ENCODE measurements at regions not wholly inside any gene's neighbourhood (a gene's known extent, or its start where the extent isn't known, plus 50 kb on each side); places are given as distances from the start of the nearest gene placed in this dataset.

GRCh38 chr2:196441527-196441926 is 198.0 kb upstream of the CCDC150 start:
- ChIA-PET RAD21 (ENCODE audit: low non-redundant PET in 1 of 2, low total read pairs in 2 of 2, uncharacterized antibody in 2 of 2, unreplicated experiment in 2 of 2) (no interaction called here), POLR2A (interaction anchor here (1.2 kb wide), 1 partner anchor 20 kb away, joined by 3 read pairs; no protein-coding TSS in a partner anchor), CTCF (no interaction called here)
- Histone ChIP-seq H3K9ac (ENCODE audit: low read length) (no peak overlapping the region), H4K20me1 (ENCODE audit: insufficient read depth) (no peaks in the 10 kb centered on the region), H3K79me2 (ENCODE audit: insufficient read depth, low read length) (no peaks in the 10 kb centered on the region), H3K27ac (ENCODE audit: low read depth, low read length) (no peak overlapping the region), H3K4me3 (replicated peaks in 1 of 2; ENCODE audit: low read depth in 1 of 2, low read length in 2 of 2) (no peak overlapping the region), H3K9me2 (ENCODE audit: insufficient read depth) (no peaks in the 10 kb centered on the region), H3K4me1 (ENCODE audit: control insufficient read depth in 1 of 2, insufficient read depth in 2 of 2, low read length in 2 of 2) (no peaks in the 10 kb centered on the region), H3K36me3 (ENCODE audit: control insufficient read depth in 1 of 2, insufficient read depth in 2 of 2, low read length in 2 of 2) (no peaks in the 10 kb centered on the region), H2AFZ (ENCODE audit: low read depth, low read length, poor library complexity, severe bottlenecking) (no peak overlapping the region), H3K4me2 (ENCODE audit: low read length) (no peak overlapping the region), H3K27me3 (ENCODE audit: insufficient read depth, low read length) (no peaks in the 10 kb centered on the region), H3K9me3 (ENCODE audit: control insufficient read depth in 1 of 2, insufficient read depth in 1 of 2, low read depth in 1 of 2, low read length in 2 of 2) (no peaks in the 10 kb centered on the region)
- no peak for TF ChIP-seq EGR1 (IDR thresholded peaks at IDR 0.05; ENCODE audit: low read depth)
- TF ChIP-seq YY1 (IDR thresholded peaks at IDR 0.05; ENCODE audit: extremely low read depth, insufficient replicate concordance, low read depth, low read length) = no peak
- TF ChIP-seq POLR2A (IDR thresholded peaks at IDR 0.05; ENCODE audit: borderline replicate concordance, extremely low read depth, insufficient read depth, insufficient read length) = no peak
- no peak for TF ChIP-seq POLR2AphosphoS5 (IDR thresholded peaks at IDR 0.05; ENCODE audit: low read depth, low read length)
- TF ChIP-seq JUND (IDR thresholded peaks at IDR 0.05) = no peak
- no peak for TF ChIP-seq FOSL1 (IDR thresholded peaks at IDR 0.05; ENCODE audit: low read depth)
- no peak for TF ChIP-seq SP1 (IDR thresholded peaks at IDR 0.05; ENCODE audit: low read depth)
- TF ChIP-seq CTCF (IDR thresholded peaks at IDR 0.05 in 2 of 3, conservative IDR thresholded peaks at IDR 0.05 in 1 of 3; ENCODE audit: borderline replicate concordance in 1 of 3, insufficient read depth in 1 of 3, low read depth in 2 of 3, low read length in 2 of 3) = no peak
- no peak for TF ChIP-seq SIN3A (IDR thresholded peaks at IDR 0.05; ENCODE audit: low read depth)
- no peak for TF ChIP-seq CBX3 (IDR thresholded peaks at IDR 0.05; ENCODE audit: low read depth)
- no peak for TF ChIP-seq ZBTB33 (IDR thresholded peaks at IDR 0.05; ENCODE audit: extremely low read depth, insufficient replicate concordance, low read length)
- TF ChIP-seq RAD21 (IDR thresholded peaks at IDR 0.05; ENCODE audit: low read depth) = no peak
- TF ChIP-seq SRF (IDR thresholded peaks at IDR 0.05; ENCODE audit: low read depth) = no peak
- TF ChIP-seq ELF1 (IDR thresholded peaks at IDR 0.05; ENCODE audit: borderline replicate concordance, low read depth) = no peak
- no peak for TF ChIP-seq REST (IDR thresholded peaks at IDR 0.05; ENCODE audit: low read depth)
- no peak for TF ChIP-seq ZNF274 (IDR thresholded peaks at IDR 0.05; ENCODE audit: low read depth, low read length)
- TF ChIP-seq, protein P1, sequence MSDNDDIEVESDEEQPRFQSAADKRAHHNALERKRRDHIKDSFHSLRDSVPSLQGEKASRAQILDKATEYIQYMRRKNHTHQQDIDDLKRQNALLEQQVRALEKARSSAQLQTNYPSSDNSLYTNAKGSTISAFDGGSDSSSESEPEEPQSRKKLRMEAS (IDR thresholded peaks at IDR 0.05) = no peak
- TF ChIP-seq ZFX (IDR thresholded peaks at IDR 0.05) = no peak
- TF ChIP-seq, protein P2, sequence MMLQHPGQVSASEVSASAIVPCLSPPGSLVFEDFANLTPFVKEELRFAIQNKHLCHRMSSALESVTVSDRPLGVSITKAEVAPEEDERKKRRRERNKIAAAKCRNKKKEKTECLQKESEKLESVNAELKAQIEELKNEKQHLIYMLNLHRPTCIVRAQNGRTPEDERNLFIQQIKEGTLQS (IDR thresholded peaks at IDR 0.05) = no peak
- no peak for TF ChIP-seq TCF7L2 (IDR thresholded peaks at IDR 0.05; ENCODE audit: borderline replicate concordance, extremely low read depth, insufficient read depth, insufficient read length)
- ATAC-seq (no peak), DNase-seq (ENCODE audit: low read depth, low spot score) (no peak)
- no TSS peak for BruUV-seq (replicated peaks)
- intact Hi-C loops (cut with micrococcal nuclease) = no loop called here

Measured in HCT116 (cell line).